ENCODE measurements at regions not wholly inside any gene's neighbourhood (a gene's known extent, or its start where the extent isn't known, plus 50 kb on each side); places are given as distances from the start of the nearest gene placed in this dataset.
"Not testable (repeated sequence)": the region's sequence is repeated elsewhere in the genome, so short reads cannot be mapped to it uniquely, and the experiment has no call there.

DNA sequence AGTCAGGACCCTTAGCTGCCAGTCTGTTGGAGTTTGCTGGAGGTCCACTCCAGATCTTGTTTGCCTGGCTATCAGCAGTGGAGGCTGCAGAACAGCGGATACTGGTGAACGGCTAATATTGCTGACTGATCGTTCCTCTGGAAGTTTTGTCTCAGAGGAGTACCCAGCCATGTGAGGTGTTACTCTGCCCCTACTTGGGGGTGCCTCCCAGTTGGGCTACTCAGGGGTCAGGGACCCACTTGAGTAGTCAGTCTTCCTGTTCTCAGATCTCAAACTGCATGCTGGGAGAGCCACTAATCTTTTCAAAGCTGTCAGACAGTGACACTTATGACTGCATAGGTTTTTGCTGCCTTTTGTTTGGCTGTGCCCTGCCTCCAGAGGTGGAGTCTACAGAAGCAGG lies 160.5 kb downstream of the OR4A47 start:
- H3K27me3 Mint-ChIP-seq (ENCODE audit: low read depth); H3K4me1 Mint-ChIP-seq (ENCODE audit: low read depth); H3K4me3 Mint-ChIP-seq; intact Hi-C loops (cut with micrococcal nuclease); H3K36me3 Mint-ChIP-seq (ENCODE audit: low read depth); H3K27ac Mint-ChIP-seq; DNase-seq: not testable (repeated sequence)
- H3K9me3 Mint-ChIP-seq: peaks cover 26% of the 10 kb centered on the region
- CTCF ChIA-PET: interaction anchor here (0.8 kb wide), 1 partner anchor 15 kb away, joined by 3 read pairs; no protein-coding TSS in a partner anchor

DNA sequence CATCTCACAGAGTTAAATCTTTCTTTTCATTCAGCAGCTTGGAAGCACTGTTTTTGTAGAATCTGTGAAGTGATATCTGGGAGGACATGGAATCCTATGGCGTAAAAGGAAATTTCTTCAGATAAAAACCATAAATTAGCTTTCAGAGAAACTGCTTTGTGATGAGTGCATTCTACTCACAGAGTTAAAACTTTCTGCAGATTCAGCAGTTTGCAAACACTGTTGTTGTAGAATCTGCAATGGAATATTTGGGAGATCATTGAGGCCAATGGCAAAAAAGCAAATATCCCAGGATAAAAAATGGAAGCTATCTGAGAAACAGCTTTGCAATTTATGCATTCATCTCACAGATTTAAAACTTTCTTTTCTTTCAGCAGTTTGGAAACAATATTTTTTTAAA lies 180.6 kb downstream of the OR4A47 start:
- Mint-ChIP-seq H3K27me3 (ENCODE audit: low read depth) (no peaks in the 10 kb centered on the region), H3K36me3 (ENCODE audit: low read depth) (peaks cover 4% of the 10 kb centered on the region), H3K4me3 (no peak overlapping the region), H3K27ac (no peak overlapping the region), H3K4me1 (ENCODE audit: low read depth) (no peaks in the 10 kb centered on the region), H3K9me3 (peaks cover 25% of the 10 kb centered on the region)
- intact Hi-C loops (cut with micrococcal nuclease): no loop called here
- DNase-seq: no peak
- CTCF ChIA-PET: no interaction called here

DNA sequence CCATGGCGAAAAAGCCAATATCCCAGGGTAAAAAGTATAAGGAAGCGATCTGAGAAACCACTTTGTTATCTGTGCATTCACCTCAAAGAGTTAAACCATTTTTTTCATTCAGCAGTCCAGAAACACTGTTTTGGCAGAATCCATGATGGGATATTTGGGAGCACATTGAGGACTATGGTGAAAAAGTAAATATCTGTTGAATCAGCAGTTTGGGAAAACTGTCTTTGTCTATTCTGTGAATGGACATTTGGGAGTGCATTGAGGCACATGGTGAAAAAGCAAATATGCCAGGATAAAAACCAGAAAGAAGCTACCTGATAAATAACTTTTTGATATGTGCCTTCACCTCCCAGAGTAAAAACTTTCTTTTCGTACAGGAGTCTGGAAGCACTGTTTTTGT lies 187.4 kb downstream of the OR4A47 start:
- Mint-ChIP-seq H3K4me3 (no peak overlapping the region), H3K27ac (no peak overlapping the region), H3K36me3 (ENCODE audit: low read depth) (peaks cover 5% of the 10 kb centered on the region), H3K27me3 (ENCODE audit: low read depth) (no peaks in the 10 kb centered on the region), H3K4me1 (ENCODE audit: low read depth) (no peaks in the 10 kb centered on the region), H3K9me3 (peaks cover 37% of the 10 kb centered on the region)
- intact Hi-C loops (cut with micrococcal nuclease): no loop called here
- DNase-seq: no peak
- CTCF ChIA-PET: no interaction called here

DNA sequence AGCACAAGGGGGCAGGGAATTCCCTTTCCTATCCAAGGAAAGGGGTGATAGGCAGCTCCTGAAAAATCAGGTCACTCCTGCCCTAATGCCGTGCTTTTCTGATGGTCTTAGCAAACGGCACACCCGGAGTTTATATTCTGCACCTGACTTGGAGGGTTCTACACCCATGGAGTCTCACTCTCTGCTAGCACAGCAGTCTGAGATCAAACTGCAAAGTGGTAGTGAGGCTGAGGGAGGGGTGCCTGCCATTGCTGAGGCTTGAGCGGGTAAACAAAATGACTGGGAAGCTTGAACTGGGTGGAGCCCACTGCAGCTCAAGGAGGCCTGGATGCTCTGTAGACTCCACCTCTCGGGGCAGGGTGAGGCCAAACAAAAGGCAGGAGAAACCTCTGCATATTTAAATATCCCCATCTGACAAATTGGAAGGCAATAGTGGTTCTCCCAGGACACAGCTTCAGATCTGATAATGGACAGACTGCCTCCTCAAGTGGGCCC lies 194.7 kb downstream of the OR4A47 start:
- no peak overlapping the region for H3K27ac Mint-ChIP-seq
- DNase-seq: no peak
- peaks cover 15% of the 10 kb centered on the region for H3K9me3 Mint-ChIP-seq
- H3K4me3 Mint-ChIP-seq: no peak overlapping the region
- H3K4me1 Mint-ChIP-seq (ENCODE audit: low read depth): no peaks in the 10 kb centered on the region
- CTCF ChIA-PET: no interaction called here
- no peaks in the 10 kb centered on the region for H3K27me3 Mint-ChIP-seq (ENCODE audit: low read depth)
- intact Hi-C loops (cut with micrococcal nuclease): no loop called here
- no peaks in the 10 kb centered on the region for H3K36me3 Mint-ChIP-seq (ENCODE audit: low read depth)

DNA sequence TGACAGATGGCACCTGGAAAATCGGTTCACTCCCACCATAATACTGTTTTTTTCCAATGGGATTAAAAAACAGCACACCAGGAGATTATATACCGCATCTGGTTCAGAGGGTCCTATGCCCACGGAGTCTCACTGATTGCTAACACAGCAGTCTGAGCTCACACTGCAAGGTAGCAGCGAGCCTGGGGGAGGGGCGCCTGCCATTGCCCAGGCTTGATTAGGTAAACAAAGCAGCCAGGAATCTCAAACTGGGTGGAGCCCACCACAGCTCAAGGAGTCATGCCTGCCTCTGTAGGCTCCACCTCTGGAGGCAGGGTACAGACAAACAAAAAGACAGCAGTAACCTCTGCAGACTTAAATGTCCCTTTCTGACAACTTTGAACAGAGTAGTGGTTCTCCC lies 240.9 kb downstream of the OR4A47 start:
- CTCF ChIA-PET, H3K4me3 Mint-ChIP-seq: not testable (repeated sequence)

DNA sequence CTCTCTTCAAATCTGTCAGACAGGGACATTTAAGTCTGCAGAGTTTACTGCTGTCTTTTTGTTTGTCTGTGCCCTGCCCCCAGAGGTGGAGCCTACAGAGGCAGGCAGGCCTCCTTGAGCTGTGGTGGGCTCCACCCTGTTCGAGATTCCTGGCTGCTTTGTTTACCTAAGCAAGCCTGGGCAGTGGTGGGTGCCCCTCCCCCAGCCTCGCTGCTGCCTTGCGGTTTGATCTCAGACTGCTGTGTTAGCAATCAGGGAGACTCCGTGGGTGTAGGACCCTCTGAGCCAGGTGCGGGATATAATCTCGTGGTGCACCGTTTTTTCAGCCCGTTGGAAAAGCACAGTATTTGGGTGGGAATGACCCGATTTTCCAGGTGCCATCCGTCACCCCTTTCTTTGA lies 233.6 kb downstream of the TRIM51G start:
- CTCF ChIA-PET; H3K4me1 Mint-ChIP-seq (ENCODE audit: low read depth); H3K27ac Mint-ChIP-seq; H3K27me3 Mint-ChIP-seq (ENCODE audit: low read depth); H3K36me3 Mint-ChIP-seq (ENCODE audit: low read depth); H3K4me3 Mint-ChIP-seq; intact Hi-C loops (cut with micrococcal nuclease); DNase-seq: not testable (repeated sequence)
- H3K9me3 Mint-ChIP-seq: peaks cover 18% of the 10 kb centered on the region

More for the DNA sequence above, 240.9 kb downstream of the OR4A47 start:
- H3K27ac Mint-ChIP-seq; H3K27me3 Mint-ChIP-seq (ENCODE audit: low read depth); H3K4me1 Mint-ChIP-seq (ENCODE audit: low read depth); intact Hi-C loops (cut with micrococcal nuclease); H3K36me3 Mint-ChIP-seq (ENCODE audit: low read depth); DNase-seq: not testable (repeated sequence)
- peaks cover 16% of the 10 kb centered on the region for H3K9me3 Mint-ChIP-seq

Data from activated naive CD4-positive, alpha-beta T cell treated with anti-CD3 and anti-CD28 coated beads for 36 hours (primary cell).